ENCODE measurements at regions not wholly inside any gene's neighbourhood (a gene's known extent, or its start where the extent isn't known, plus 50 kb on each side); places are given as distances from the start of the nearest gene placed in this dataset.

DNA sequence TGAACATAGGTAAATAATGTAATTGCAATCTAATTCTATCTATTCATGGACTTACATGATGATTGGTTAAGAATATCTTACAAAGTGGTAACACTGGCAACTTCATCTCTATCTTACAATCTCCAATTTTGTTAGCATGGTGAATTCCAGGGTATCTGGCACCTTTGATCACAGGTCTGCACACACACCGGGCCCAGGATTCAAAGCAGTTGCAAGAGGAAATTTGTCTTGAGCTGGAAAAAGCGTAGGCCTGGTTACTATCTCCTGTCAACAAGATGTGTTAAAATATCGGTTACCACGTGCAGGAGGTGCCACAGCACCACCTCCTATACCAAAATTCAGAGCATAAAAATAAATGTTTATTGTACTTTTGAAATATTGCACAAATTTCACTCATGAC lies 2428.4 kb downstream of the PCDH9 start:
- no peak overlapping the region for H3K4me3 ChIP-seq

DNA sequence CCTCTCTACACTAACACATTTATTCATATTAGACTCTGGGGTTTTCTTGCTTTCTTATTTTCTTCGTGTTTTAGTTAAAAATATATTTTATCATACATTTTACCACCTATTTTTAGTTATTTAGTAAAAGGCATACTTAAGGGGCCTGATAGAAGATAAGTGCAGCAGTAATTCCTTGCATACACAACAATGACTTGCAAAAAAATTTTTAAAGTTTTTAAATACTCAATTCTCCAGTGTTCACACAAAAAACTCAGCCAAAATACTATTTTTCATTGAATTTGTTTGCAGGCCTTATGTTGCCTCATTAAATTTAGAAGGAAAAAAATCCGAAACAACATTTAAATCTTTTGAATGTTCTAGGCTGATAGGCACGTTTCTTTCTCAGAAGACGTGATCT lies 2431.7 kb downstream of the PCDH9 start:
- Histone ChIP-seq H3K36me3 (no peaks in the 10 kb centered on the region), H3K27me3 (no peaks in the 10 kb centered on the region), H3K4me3 (no peak overlapping the region), H3K27ac (no peak overlapping the region), H3K4me1 (no peaks in the 10 kb centered on the region), H3K9me3 (no peaks in the 10 kb centered on the region)
- no peak for DNase-seq
- WGBS, 2 donors, result 65 to 70% methylated on average over 4 of the region's 4 CpGs
- TF ChIP-seq POLR2A (IDR thresholded peaks at IDR 0.05), result no peak
- TF ChIP-seq, protein P1, sequence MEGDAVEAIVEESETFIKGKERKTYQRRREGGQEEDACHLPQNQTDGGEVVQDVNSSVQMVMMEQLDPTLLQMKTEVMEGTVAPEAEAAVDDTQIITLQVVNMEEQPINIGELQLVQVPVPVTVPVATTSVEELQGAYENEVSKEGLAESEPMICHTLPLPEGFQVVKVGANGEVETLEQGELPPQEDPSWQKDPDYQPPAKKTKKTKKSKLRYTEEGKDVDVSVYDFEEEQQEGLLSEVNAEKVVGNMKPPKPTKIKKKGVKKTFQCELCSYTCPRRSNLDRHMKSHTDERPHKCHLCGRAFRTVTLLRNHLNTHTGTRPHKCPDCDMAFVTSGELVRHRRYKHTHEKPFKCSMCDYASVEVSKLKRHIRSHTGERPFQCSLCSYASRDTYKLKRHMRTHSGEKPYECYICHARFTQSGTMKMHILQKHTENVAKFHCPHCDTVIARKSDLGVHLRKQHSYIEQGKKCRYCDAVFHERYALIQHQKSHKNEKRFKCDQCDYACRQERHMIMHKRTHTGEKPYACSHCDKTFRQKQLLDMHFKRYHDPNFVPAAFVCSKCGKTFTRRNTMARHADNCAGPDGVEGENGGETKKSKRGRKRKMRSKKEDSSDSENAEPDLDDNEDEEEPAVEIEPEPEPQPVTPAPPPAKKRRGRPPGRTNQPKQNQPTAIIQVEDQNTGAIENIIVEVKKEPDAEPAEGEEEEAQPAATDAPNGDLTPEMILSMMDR (IDR thresholded peaks at IDR 0.05), result no peak
- intact Hi-C loops (cut with DNase I), result no loop called here

More for the DNA sequence above, 2428.4 kb downstream of the PCDH9 start:
- H3K27ac ChIP-seq, result no peak overlapping the region
- no peak for DNase-seq
- intact Hi-C loops (cut with DNase I), result no loop called here
- 46 to 76% methylated on average over 4 of the region's 4 CpGs for WGBS, 2 donors
- H3K36me3 ChIP-seq, result no peaks in the 10 kb centered on the region
- no peaks in the 10 kb centered on the region for H3K27me3 ChIP-seq
- no peaks in the 10 kb centered on the region for H3K4me1 ChIP-seq
- TF ChIP-seq, protein P1 (IDR thresholded peaks at IDR 0.05), result no peak
- no peak for TF ChIP-seq POLR2A (IDR thresholded peaks at IDR 0.05)
- H3K9me3 ChIP-seq, result no peaks in the 10 kb centered on the region

DNA sequence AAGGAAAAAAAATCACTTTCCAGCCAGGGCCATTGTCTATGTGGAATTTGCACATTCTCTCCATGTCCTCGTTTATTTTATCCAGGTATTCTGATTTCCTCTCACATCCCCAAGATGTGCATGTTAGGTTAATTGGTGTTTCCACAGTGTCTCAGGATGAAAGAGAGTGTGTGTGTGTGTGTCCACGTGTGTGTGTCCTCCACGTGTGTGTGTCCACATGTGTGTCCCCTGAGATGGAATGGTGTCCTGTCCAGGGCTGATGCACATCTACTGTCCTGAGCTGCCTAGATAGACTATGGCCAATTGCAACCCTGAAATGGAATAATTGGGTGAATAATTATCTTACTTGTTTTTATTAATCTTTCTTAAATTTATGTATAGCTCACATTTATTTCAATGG lies 2436.5 kb downstream of the PCDH9 start:
- intact Hi-C loops (cut with DNase I), result no loop called here
- Histone ChIP-seq H3K36me3 (no peaks in the 10 kb centered on the region), H3K9me3 (no peaks in the 10 kb centered on the region), H3K4me1 (no peaks in the 10 kb centered on the region), H3K27ac (no peak overlapping the region), H3K4me3 (no peak overlapping the region), H3K27me3 (no peaks in the 10 kb centered on the region)
- no peak for TF ChIP-seq POLR2A (IDR thresholded peaks at IDR 0.05)
- TF ChIP-seq, protein P1 (IDR thresholded peaks at IDR 0.05), result no peak
- DNase-seq, result no peak
- 44 to 72% methylated on average over 3 of the region's 3 CpGs for WGBS, 2 donors

DNA sequence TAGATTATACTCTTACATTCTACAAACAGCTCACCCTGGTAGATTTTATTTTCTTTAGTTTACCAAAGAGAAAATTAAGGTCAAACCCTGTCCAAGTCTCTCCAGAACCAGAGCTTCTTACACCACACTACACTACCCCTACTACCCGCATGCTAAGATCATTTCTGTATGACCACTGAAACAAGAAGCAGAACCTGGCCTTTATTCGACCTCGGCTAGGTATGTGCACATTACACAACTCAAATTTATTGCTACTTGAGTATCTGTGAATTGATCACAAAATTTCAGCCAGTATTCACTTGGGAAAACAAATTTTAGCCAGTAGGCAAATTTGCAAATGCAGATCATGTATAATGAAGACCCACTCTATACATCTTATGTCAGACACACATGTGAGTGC lies 2437.0 kb downstream of the PCDH9 start:
- intact Hi-C loops (cut with DNase I), result no loop called here
- 80 to 86% methylated on average over 3 of the region's 3 CpGs for WGBS, 2 donors
- no peaks in the 10 kb centered on the region for H3K9me3 ChIP-seq

DNA sequence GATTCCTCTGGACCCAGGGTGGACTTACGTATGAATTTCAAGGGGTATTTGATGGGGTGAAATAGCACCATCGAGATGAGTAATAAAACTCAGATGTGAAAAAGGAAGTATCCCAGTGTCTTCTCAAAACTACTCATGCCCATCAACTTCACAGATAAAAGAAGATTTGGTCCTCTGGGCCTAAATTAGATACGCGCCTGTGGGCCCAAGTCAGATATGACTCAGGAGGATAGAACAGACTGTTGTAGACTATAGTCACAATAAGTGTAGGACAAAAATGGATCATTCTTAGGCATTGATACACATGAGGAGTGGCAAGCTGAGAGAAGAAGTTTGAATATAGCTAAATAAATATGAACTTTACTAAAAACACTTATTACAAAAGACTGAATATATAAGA lies 2438.8 kb downstream of the PCDH9 start:
- intact Hi-C loops (cut with DNase I), result no loop called here
- Histone ChIP-seq H3K27me3 (no peaks in the 10 kb centered on the region), H3K36me3 (no peaks in the 10 kb centered on the region), H3K4me1 (no peaks in the 10 kb centered on the region), H3K27ac (no peak overlapping the region), H3K4me3 (no peak overlapping the region), H3K9me3 (no peaks in the 10 kb centered on the region)
- WGBS, 2 donors, result 85 to 96% methylated on average over 4 of the region's 4 CpGs
- TF ChIP-seq, protein P1 (IDR thresholded peaks at IDR 0.05), result no peak
- TF ChIP-seq POLR2A (IDR thresholded peaks at IDR 0.05), result no peak
- DNase-seq, result no peak

More for the DNA sequence above, 2437.0 kb downstream of the PCDH9 start:
- Histone ChIP-seq H3K4me1 (no peaks in the 10 kb centered on the region), H3K27ac (no peak overlapping the region), H3K36me3 (no peaks in the 10 kb centered on the region), H3K27me3 (no peaks in the 10 kb centered on the region), H3K4me3 (no peak overlapping the region)
- no peak for DNase-seq
- TF ChIP-seq, protein P1 (IDR thresholded peaks at IDR 0.05), result no peak
- TF ChIP-seq POLR2A (IDR thresholded peaks at IDR 0.05), result no peak
